ENCODE measurements at regions not wholly inside any gene's neighbourhood (a gene's known extent, or its start where the extent isn't known, plus 50 kb on each side); places are given as distances from the start of the nearest gene placed in this dataset.

GRCh38 chr1:42006836-42007235 lies 88.1 kb upstream of the HIVEP3 start:
- no peaks in the 10 kb centered on the region for H3K79me2 ChIP-seq (ENCODE audit: insufficient read depth, low read length)
- no peaks in the 10 kb centered on the region for H3K9me3 Mint-ChIP-seq
- no peak for DNase-seq
- no peak overlapping the region for H3K4me3 Mint-ChIP-seq
- H3K27me3 ChIP-seq (ENCODE audit: control insufficient read depth in 2 of 2, insufficient read depth in 2 of 2, low read length in 2 of 2): no peaks in the 10 kb centered on the region
- TF ChIP-seq CTCF (IDR thresholded peaks at IDR 0.05): no peak
- no peak overlapping the region for H2AFZ ChIP-seq (ENCODE audit: insufficient read depth, low read depth, low read length, poor library complexity, severe bottlenecking)
- peaks cover 0 to 4% (median 0%) of the 10 kb centered on the region in 3 donors for H3K27me3 Mint-ChIP-seq (ENCODE audit: low read depth in 3 of 3)
- H3K4me1 Mint-ChIP-seq: no peaks in the 10 kb centered on the region
- no peak overlapping the region for H3K27ac Mint-ChIP-seq
- H3K9ac ChIP-seq (ENCODE audit: insufficient read depth, low read length, poor library complexity, severe bottlenecking): no peak overlapping the region
- no peaks in the 10 kb centered on the region for H3K9me3 ChIP-seq (replicated peaks in 1 of 2; ENCODE audit: control insufficient read depth in 1 of 2, insufficient read depth in 1 of 2, low read length in 2 of 2)
- intact Hi-C loops (cut with micrococcal nuclease): no loop called here
- no peak overlapping the region for H3K27ac ChIP-seq (ENCODE audit: low read depth in 1 of 2, low read length in 2 of 2)
- H3K36me3 ChIP-seq (replicated peaks in 1 of 2; ENCODE audit: control insufficient read depth in 1 of 2, insufficient read depth in 2 of 2, low read length in 2 of 2): no peaks in the 10 kb centered on the region
- no peaks in the 10 kb centered on the region for H3K4me1 ChIP-seq (ENCODE audit: control insufficient read depth in 1 of 2, insufficient read depth in 2 of 2, low read length in 2 of 2)
- WGBS (ENCODE audit: insufficient coverage): no CpG with 5 or more reads among the region's 3 CpGs
- no peaks in the 10 kb centered on the region for H3K36me3 Mint-ChIP-seq
- H3K4me2 ChIP-seq (replicated peaks; ENCODE audit: extremely low read depth, low read length, poor library complexity, severe bottlenecking): no peak overlapping the region
- H3K4me3 ChIP-seq (replicated peaks in 1 of 3; ENCODE audit: low read depth in 2 of 3, low read length in 3 of 3): no peak overlapping the region
- no peaks in the 10 kb centered on the region for H4K20me1 ChIP-seq (ENCODE audit: insufficient read depth, low read length)

- H3K4me2 ChIP-seq (replicated peaks; ENCODE audit: extremely low read depth, low read length, poor library complexity, severe bottlenecking): no peak overlapping the region
- no peak overlapping the region for H3K4me3 ChIP-seq (replicated peaks in 1 of 3; ENCODE audit: low read depth in 2 of 3, low read length in 3 of 3)
- TF ChIP-seq CTCF (IDR thresholded peaks at IDR 0.05): no peak
- no peaks in the 10 kb centered on the region for H3K36me3 Mint-ChIP-seq
- intact Hi-C loops (cut with micrococcal nuclease): no loop called here
- no peak overlapping the region for H2AFZ ChIP-seq (ENCODE audit: insufficient read depth, low read depth, low read length, poor library complexity, severe bottlenecking)
- no peaks in the 10 kb centered on the region for H4K20me1 ChIP-seq (ENCODE audit: insufficient read depth, low read length)
- no peak overlapping the region for H3K9ac ChIP-seq (ENCODE audit: insufficient read depth, low read length, poor library complexity, severe bottlenecking)
- no peak overlapping the region for H3K27ac ChIP-seq (ENCODE audit: low read depth in 1 of 2, low read length in 2 of 2)
- no peak overlapping the region for H3K27ac Mint-ChIP-seq
- no peaks in the 10 kb centered on the region for H3K27me3 ChIP-seq (ENCODE audit: control insufficient read depth in 2 of 2, insufficient read depth in 2 of 2, low read length in 2 of 2)
- peaks cover 0 to 2% (median 0%) of the 10 kb centered on the region in 3 donors for H3K27me3 Mint-ChIP-seq (ENCODE audit: low read depth in 3 of 3)
- H3K79me2 ChIP-seq (ENCODE audit: insufficient read depth, low read length): no peaks in the 10 kb centered on the region
- no peak overlapping the region for H3K4me3 Mint-ChIP-seq
- H3K9me3 ChIP-seq (replicated peaks in 1 of 2; ENCODE audit: control insufficient read depth in 1 of 2, insufficient read depth in 1 of 2, low read length in 2 of 2): no peaks in the 10 kb centered on the region
- no peaks in the 10 kb centered on the region for H3K9me3 Mint-ChIP-seq
- no peaks in the 10 kb centered on the region for H3K36me3 ChIP-seq (replicated peaks in 1 of 2; ENCODE audit: control insufficient read depth in 1 of 2, insufficient read depth in 2 of 2, low read length in 2 of 2)
- H3K4me1 Mint-ChIP-seq: no peaks in the 10 kb centered on the region
- no peaks in the 10 kb centered on the region for H3K4me1 ChIP-seq (ENCODE audit: control insufficient read depth in 1 of 2, insufficient read depth in 2 of 2, low read length in 2 of 2)
- no peak for DNase-seq
- no CpG with 5 or more reads among the region's 2 CpGs for WGBS (ENCODE audit: insufficient coverage)
These were observed 87.4 kb upstream of the HIVEP3 start for GRCh38 chr1:42006093-42006492.

Measured in CD14-positive monocyte (primary cell).